ENCODE measurements at regions not wholly inside any gene's neighbourhood (a gene's known extent, or its start where the extent isn't known, plus 50 kb on each side); places are given as distances from the start of the nearest gene placed in this dataset.

- H3F3A ChIP-seq (ENCODE audit: low read depth): no peaks in the 10 kb centered on the region
- no peaks in the 10 kb centered on the region for H3K4me1 ChIP-seq (ENCODE audit: insufficient read depth, low read length, poor library complexity, severe bottlenecking)
- no peak overlapping the region for H3K9ac ChIP-seq (ENCODE audit: low read depth, low read length, poor library complexity, severe bottlenecking)
- TF ChIP-seq CTCF (conservative IDR thresholded peaks at IDR 0.05; ENCODE audit: low read length): no peak
- TF ChIP-seq EZH2phosphoT487 (IDR thresholded peaks at IDR 0.05; ENCODE audit: borderline replicate concordance): no peak
- no peaks in the 10 kb centered on the region for H3K27me3 ChIP-seq (ENCODE audit: insufficient read depth, low read length, poor library complexity, severe bottlenecking)
- no peaks in the 10 kb centered on the region for H3K9me2 ChIP-seq (replicated peaks; ENCODE audit: low read depth, low read length)
- no peaks in the 10 kb centered on the region for H3K36me3 ChIP-seq (ENCODE audit: insufficient read depth, low read length)
- no peak overlapping the region for H3K4me2 ChIP-seq (ENCODE audit: low read depth, low read length, poor library complexity, severe bottlenecking)
- no peak overlapping the region for H3K4me3 ChIP-seq (ENCODE audit: low read length, poor library complexity, severe bottlenecking)
- no peak overlapping the region for H2AFZ ChIP-seq (ENCODE audit: low read length)
- no peaks in the 10 kb centered on the region for H3K79me2 ChIP-seq (ENCODE audit: insufficient read depth, low read length)
- H4K20me1 ChIP-seq (ENCODE audit: insufficient read depth, low read length, poor library complexity, severe bottlenecking): no peaks in the 10 kb centered on the region
- H3K9me3 ChIP-seq (ENCODE audit: insufficient read depth, low read depth, low read length): no peaks in the 10 kb centered on the region; the same call in 1 of the 2 replicates
These were observed 464.2 kb downstream of the PTPRU start for GRCh38 chr1:29700491-29700890.

- no peaks in the 10 kb centered on the region for H3K9me2 ChIP-seq (replicated peaks; ENCODE audit: low read depth, low read length)
- H3K27me3 ChIP-seq (ENCODE audit: insufficient read depth, low read length, poor library complexity, severe bottlenecking): no peaks in the 10 kb centered on the region
- no peak overlapping the region for H2AFZ ChIP-seq (ENCODE audit: low read length)
- H3K4me1 ChIP-seq (ENCODE audit: insufficient read depth, low read length, poor library complexity, severe bottlenecking): no peaks in the 10 kb centered on the region
- no peaks in the 10 kb centered on the region for H4K20me1 ChIP-seq (ENCODE audit: insufficient read depth, low read length, poor library complexity, severe bottlenecking)
- no peaks in the 10 kb centered on the region; the same call in 1 of the 2 replicates for H3K9me3 ChIP-seq (ENCODE audit: insufficient read depth, low read depth, low read length)
- no peaks in the 10 kb centered on the region for H3K36me3 ChIP-seq (ENCODE audit: insufficient read depth, low read length)
- H3K4me3 ChIP-seq (ENCODE audit: low read length, poor library complexity, severe bottlenecking): no peak overlapping the region
- H3K79me2 ChIP-seq (ENCODE audit: insufficient read depth, low read length): no peaks in the 10 kb centered on the region
- no peak overlapping the region for H3K9ac ChIP-seq (ENCODE audit: low read depth, low read length, poor library complexity, severe bottlenecking)
- no peaks in the 10 kb centered on the region for H3F3A ChIP-seq (ENCODE audit: low read depth)
- TF ChIP-seq CTCF (conservative IDR thresholded peaks at IDR 0.05; ENCODE audit: low read length) (no peak), EZH2phosphoT487 (IDR thresholded peaks at IDR 0.05; ENCODE audit: borderline replicate concordance) (no peak)
- H3K4me2 ChIP-seq (ENCODE audit: low read depth, low read length, poor library complexity, severe bottlenecking): no peak overlapping the region
These were observed 462.3 kb downstream of the PTPRU start for GRCh38 chr1:29698626-29699025.

DNA sequence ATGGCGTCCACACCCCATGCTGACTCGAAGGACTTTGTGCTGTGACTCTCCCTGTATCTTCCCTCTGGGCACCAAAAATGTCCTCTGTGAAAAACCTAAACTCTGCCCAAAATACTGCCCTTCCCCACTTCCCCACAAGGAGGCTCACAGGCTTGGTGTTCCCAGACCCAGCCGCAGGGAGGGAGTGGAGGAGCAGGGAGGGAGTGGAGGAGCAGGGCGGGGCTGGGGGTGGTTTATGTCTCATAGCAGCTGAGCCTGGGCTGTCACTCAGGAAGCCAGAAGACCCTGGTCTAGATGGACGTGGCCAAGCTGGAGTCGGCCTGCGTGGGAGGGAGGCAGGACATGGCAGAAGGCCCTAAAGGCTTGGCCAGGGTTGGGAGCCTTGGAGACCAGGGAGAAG is 461.7 kb downstream of the PTPRU start:
- Histone ChIP-seq H3K9me2 (replicated peaks; ENCODE audit: low read depth, low read length) (no peaks in the 10 kb centered on the region), H3K4me2 (ENCODE audit: low read depth, low read length, poor library complexity, severe bottlenecking) (no peak overlapping the region), H3K27me3 (ENCODE audit: insufficient read depth, low read length, poor library complexity, severe bottlenecking) (no peaks in the 10 kb centered on the region), H3K4me1 (ENCODE audit: insufficient read depth, low read length, poor library complexity, severe bottlenecking) (no peaks in the 10 kb centered on the region), H3K79me2 (ENCODE audit: insufficient read depth, low read length) (no peaks in the 10 kb centered on the region), H3K36me3 (ENCODE audit: insufficient read depth, low read length) (no peaks in the 10 kb centered on the region), H3K9me3 (ENCODE audit: insufficient read depth, low read depth, low read length) (no peaks in the 10 kb centered on the region; the same call in 1 of the 2 replicates), H3K9ac (ENCODE audit: low read depth, low read length, poor library complexity, severe bottlenecking) (no peak overlapping the region), H3K4me3 (ENCODE audit: low read length, poor library complexity, severe bottlenecking) (no peak overlapping the region), H4K20me1 (ENCODE audit: insufficient read depth, low read length, poor library complexity, severe bottlenecking) (no peaks in the 10 kb centered on the region), H3F3A (ENCODE audit: low read depth) (no peaks in the 10 kb centered on the region), H2AFZ (ENCODE audit: low read length) (no peak overlapping the region)
- no peak for TF ChIP-seq CTCF (conservative IDR thresholded peaks at IDR 0.05; ENCODE audit: low read length)
- no peak for TF ChIP-seq EZH2phosphoT487 (IDR thresholded peaks at IDR 0.05; ENCODE audit: borderline replicate concordance)
